DOHH2 (cell line): ENCODE measurements at regions not wholly inside any gene's neighbourhood (a gene's known extent, or its start where the extent isn't known, plus 50 kb on each side); places are given as distances from the start of the nearest gene placed in this dataset.
"Not testable (repeated sequence)": the region's sequence is repeated elsewhere in the genome, so short reads cannot be mapped to it uniquely, and the experiment has no call there.

Experiments
- H3F3A ChIP-seq: fragments of 200-600 bp; sonication (generic), shearing (Covaris generic); 2 replicates; pipeline ENCODE4 v1.6.0; 2016; ENCODE audit warnings: antibody characterized with exemption, mild to moderate bottlenecking; ENCODE audit not compliant: control insufficient read depth, insufficient read depth
- H3K27ac ChIP-seq: fragments of 200-600 bp; sonication (generic); 2 replicates; pipeline ENCODE4 v1.5.1; 2014; ENCODE audit warnings: low read depth, mild to moderate bottlenecking, low read length, moderate library complexity
- H3K27me3 ChIP-seq: fragments of 200-600 bp; sonication (generic); 2 replicates; pipeline ENCODE4 v1.6.1; 2014; ENCODE audit warnings: mild to moderate bottlenecking, low read length, mixed read lengths; ENCODE audit not compliant: control insufficient read depth
- H3K36me3 ChIP-seq: fragments of 200-600 bp; sonication (generic); 2 replicates; pipeline ENCODE4 v1.6.1; 2014; ENCODE audit warnings: mild to moderate bottlenecking, low read length, moderate library complexity, mixed read lengths; ENCODE audit not compliant: control insufficient read depth
- H3K4me1 ChIP-seq: fragments of 200-600 bp; sonication (generic); 2 replicates; pipeline ENCODE4 v1.6.1; 2014; ENCODE audit warnings: mild to moderate bottlenecking, low read length, mixed read lengths; ENCODE audit not compliant: control insufficient read depth
- H3K4me2 ChIP-seq: fragments of 200-600 bp; sonication (generic); 2 replicates; pipeline ENCODE4 v1.6.0; 2014; ENCODE audit warnings: mild to moderate bottlenecking, low read length, moderate library complexity
- H3K4me3 ChIP-seq: fragments of 200-600 bp; sonication (generic); 2 replicates; pipeline ENCODE4 v1.5.1; 2014; ENCODE audit warnings: mild to moderate bottlenecking, low read length, mixed read lengths
- H3K79me2 ChIP-seq: fragments of 200-600 bp; sonication (generic); 2 replicates; pipeline ENCODE4 v1.6.1; 2014; ENCODE audit warnings: mild to moderate bottlenecking, low read length, mixed read lengths; ENCODE audit not compliant: control insufficient read depth
- H3K9me2 ChIP-seq: fragments of 200-600 bp; sonication (generic); replicated peaks from 2 replicates; pipeline ENCODE4 v1.6.1; 2014; ENCODE audit warnings: mild to moderate bottlenecking, low read length, mixed read lengths; ENCODE audit not compliant: control insufficient read depth
- H3K9me3 ChIP-seq: fragments of 200-600 bp; sonication (generic); 2 replicates; pipeline ENCODE4 v1.6.1; 2014; ENCODE audit warnings: antibody characterized with exemption, low read length, mixed read lengths; ENCODE audit not compliant: control insufficient read depth, insufficient read depth
- H4K20me1 ChIP-seq: fragments of 200-600 bp; sonication (generic); 2 replicates; pipeline ENCODE4 v1.6.0; 2014; ENCODE audit warnings: low read depth, mild to moderate bottlenecking, antibody characterized with exemption, low read length, moderate library complexity; ENCODE audit not compliant: control insufficient read depth, insufficient read depth

- H3F3A ChIP-seq, H3K27me3 ChIP-seq, H3K4me2 ChIP-seq, H3K79me2 ChIP-seq, H3K9me3 ChIP-seq, H3K27ac ChIP-seq, H3K4me1 ChIP-seq, H3K9me2 ChIP-seq, H4K20me1 ChIP-seq, H3K4me3 ChIP-seq, H3K36me3 ChIP-seq: not testable (repeated sequence)
Measured at GRCh38 chr12:9309749-9310148, 101.6 kb upstream of the PZP start.

GRCh38 chr12:9308745-9309144 is 100.5 kb upstream of the PZP start:
- not testable (repeated sequence) for H3K27me3 ChIP-seq, H3K9me3 ChIP-seq, H3K4me2 ChIP-seq, H3K36me3 ChIP-seq, H3K4me1 ChIP-seq, H3K27ac ChIP-seq, H3K4me3 ChIP-seq, H3F3A ChIP-seq, H3K79me2 ChIP-seq, H4K20me1 ChIP-seq, H3K9me2 ChIP-seq

GRCh38 chr12:9308163-9308562 is 100.0 kb upstream of the PZP start:
- not testable (repeated sequence) for H3K9me3 ChIP-seq, H3K27me3 ChIP-seq, H3K36me3 ChIP-seq, H3K79me2 ChIP-seq, H3F3A ChIP-seq, H3K4me2 ChIP-seq, H3K4me3 ChIP-seq, H3K9me2 ChIP-seq, H4K20me1 ChIP-seq, H3K27ac ChIP-seq, H3K4me1 ChIP-seq

- H3K9me2 ChIP-seq, H4K20me1 ChIP-seq, H3K27me3 ChIP-seq, H3K36me3 ChIP-seq, H3K4me1 ChIP-seq, H3K4me3 ChIP-seq, H3K9me3 ChIP-seq, H3F3A ChIP-seq, H3K27ac ChIP-seq, H3K4me2 ChIP-seq, H3K79me2 ChIP-seq: not testable (repeated sequence)
Measured at GRCh38 chr12:9307255-9307654, 99.1 kb upstream of the PZP start.

GRCh38 chr12:9306004-9306403 is 97.8 kb upstream of the PZP start:
- not testable (repeated sequence) for H3K4me3 ChIP-seq, H3K9me2 ChIP-seq, H3K4me2 ChIP-seq, H3K9me3 ChIP-seq, H3F3A ChIP-seq, H3K27ac ChIP-seq, H3K79me2 ChIP-seq, H3K36me3 ChIP-seq, H3K4me1 ChIP-seq, H3K27me3 ChIP-seq, H4K20me1 ChIP-seq

GRCh38 chr12:9304540-9304939 is 96.3 kb upstream of the PZP start:
- not testable (repeated sequence) for H3F3A ChIP-seq, H3K79me2 ChIP-seq, H4K20me1 ChIP-seq, H3K4me1 ChIP-seq, H3K4me2 ChIP-seq, H3K27ac ChIP-seq, H3K9me3 ChIP-seq, H3K9me2 ChIP-seq, H3K4me3 ChIP-seq, H3K36me3 ChIP-seq, H3K27me3 ChIP-seq

GRCh38 chr12:9295872-9296271 is 87.7 kb upstream of the PZP start:
- not testable (repeated sequence) for H3K27me3 ChIP-seq, H3K4me1 ChIP-seq, H3K9me2 ChIP-seq, H3K36me3 ChIP-seq, H3F3A ChIP-seq, H3K4me2 ChIP-seq, H3K79me2 ChIP-seq, H4K20me1 ChIP-seq, H3K9me3 ChIP-seq, H3K27ac ChIP-seq, H3K4me3 ChIP-seq

- H3K27ac ChIP-seq = not testable (repeated sequence)
Measured at GRCh38 chr12:9294072-9294620, 86.0 kb upstream of the PZP start.

More at GRCh38 chr12:9294072-9294620, 86.0 kb upstream of the PZP start:
- not testable (repeated sequence) for H3K4me3 ChIP-seq, H3K27me3 ChIP-seq, H3K79me2 ChIP-seq, H3K9me3 ChIP-seq, H3K9me2 ChIP-seq, H4K20me1 ChIP-seq, H3K36me3 ChIP-seq, H3K4me2 ChIP-seq, H3F3A ChIP-seq, H3K4me1 ChIP-seq
